ENCODE measurements at regions not wholly inside any gene's neighbourhood (a gene's known extent, or its start where the extent isn't known, plus 50 kb on each side); places are given as distances from the start of the nearest gene placed in this dataset.

DNA sequence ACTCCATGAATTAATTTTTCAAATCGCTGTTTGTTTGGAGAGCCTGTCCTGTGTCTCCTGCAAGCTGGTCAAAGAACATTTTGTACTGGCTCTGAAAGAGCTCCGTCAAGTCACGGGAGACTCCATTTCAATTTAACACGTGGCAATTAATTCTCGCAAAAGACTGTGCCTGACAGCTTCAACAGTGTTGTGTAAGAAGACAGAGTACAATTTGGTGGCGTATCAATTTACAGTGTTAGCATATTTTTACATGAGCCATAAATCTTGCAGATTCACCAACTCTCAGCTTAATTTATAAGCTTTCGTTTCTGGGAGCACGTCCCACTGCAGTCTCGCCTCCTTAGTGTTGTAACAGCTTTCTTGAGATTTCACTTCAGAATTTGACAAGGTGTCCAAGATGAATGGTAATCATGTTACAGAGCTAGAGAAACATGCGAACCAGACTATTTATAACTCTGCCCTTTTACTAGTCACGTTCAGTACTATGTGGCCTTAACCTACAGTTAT is 70.8 kb downstream of the RWDD4 start:
- Histone ChIP-seq H3K9me1 (ENCODE audit: control insufficient read depth, insufficient read depth, low read length) (no peaks in the 10 kb centered on the region), H3K4me3 (no peak overlapping the region), H2AFZ (ENCODE audit: low read depth, low read length) (0 out of 2 replicates have a peak overlapping the region, but pooled peaks have one; percentile 57), H3K79me2 (ENCODE audit: control insufficient read depth, insufficient read depth, low read length) (no peaks in the 10 kb centered on the region), H3K27ac (ENCODE audit: extremely low read depth, low read depth, low read length) (no peak overlapping the region), H3K27me3 (ENCODE audit: control insufficient read depth in 2 of 2, insufficient read depth in 2 of 2, low read length in 2 of 2) (no peaks in the 10 kb centered on the region; a peak in 1 of 5 replicates), H3K36me3 (ENCODE audit: control insufficient read depth, insufficient read depth, low read length) (no peaks in the 10 kb centered on the region), H3K9me3 (replicated peaks; ENCODE audit: control insufficient read depth, insufficient read depth, low read depth, low read length) (no peaks in the 10 kb centered on the region), H3K4me1 (replicated peaks in 1 of 2; ENCODE audit: control insufficient read depth in 2 of 2, insufficient read depth in 2 of 2, low read length in 2 of 2) (no peaks in the 10 kb centered on the region), H3K9ac (ENCODE audit: insufficient read depth in 1 of 2, low read depth in 2 of 2, low read length in 2 of 2) (no peak overlapping the region), H4K20me1 (replicated peaks; ENCODE audit: control insufficient read depth, insufficient read depth, low read length) (no peaks in the 10 kb centered on the region), H3K4me2 (ENCODE audit: insufficient read depth, low read length) (no peak overlapping the region)
- ATAC-seq (no peak), FAIRE-seq (no peak), DNase-seq (ENCODE audit: extremely low read depth in 1 of 4, low spot score in 3 of 4) (no peak)
- no TSS peak for BruUV-seq (replicated peaks)
- intact Hi-C loops (cut with micrococcal nuclease) = no loop called here
- in situ Hi-C loops (cut with MboI) = no loop called here
- POLR2A ChIA-PET = interaction anchor here (0.7 to 1.4 kb wide), 3 partner anchors 12 to 17 kb away, joined by 3 to 4 read pairs (median 4); no protein-coding TSS in a partner anchor
- WGBS (ENCODE audit: insufficient coverage, low coverage, missing lambda C conversion rate) = 41% methylated on average over 11 of the region's 11 CpGs
- CTCF ChIA-PET (ENCODE audit: low intra/inter-chr PET ratio) = no interaction called here
- TF ChIP-seq CEBPB (tag; IDR thresholded peaks at IDR 0.05) (peak; percentile 73; the same call in 1 of the 2 replicates), MEIS2 (IDR thresholded peaks at IDR 0.05; ENCODE audit: partially characterized antibody) (peak; percentile 86), SMARCA4 (IDR thresholded peaks at IDR 0.05) (no peak), GATA2 (CRISPR knock-in tag; IDR thresholded peaks at IDR 0.05) (no peak), CEBPG (CRISPR knock-in tag; IDR thresholded peaks at IDR 0.05) (no peak), CEBPG (tag; conservative IDR thresholded peaks at IDR 0.05 in 1 of 2, IDR thresholded peaks at IDR 0.05 in 1 of 2) (peak in 1 of 2 experiments; percentile 24; a peak in 1 of 4 replicates)
- TF ChIP-seq, protein P1, sequence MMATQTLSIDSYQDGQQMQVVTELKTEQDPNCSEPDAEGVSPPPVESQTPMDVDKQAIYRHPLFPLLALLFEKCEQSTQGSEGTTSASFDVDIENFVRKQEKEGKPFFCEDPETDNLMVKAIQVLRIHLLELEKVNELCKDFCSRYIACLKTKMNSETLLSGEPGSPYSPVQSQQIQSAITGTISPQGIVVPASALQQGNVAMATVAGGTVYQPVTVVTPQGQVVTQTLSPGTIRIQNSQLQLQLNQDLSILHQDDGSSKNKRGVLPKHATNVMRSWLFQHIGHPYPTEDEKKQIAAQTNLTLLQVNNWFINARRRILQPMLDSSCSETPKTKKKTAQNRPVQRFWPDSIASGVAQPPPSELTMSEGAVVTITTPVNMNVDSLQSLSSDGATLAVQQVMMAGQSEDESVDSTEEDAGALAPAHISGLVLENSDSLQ (IDR thresholded peaks at IDR 0.05) = 0 out of 2 replicates have a peak, but pooled peaks have one; percentile 24
- TF ChIP-seq, protein P2, sequence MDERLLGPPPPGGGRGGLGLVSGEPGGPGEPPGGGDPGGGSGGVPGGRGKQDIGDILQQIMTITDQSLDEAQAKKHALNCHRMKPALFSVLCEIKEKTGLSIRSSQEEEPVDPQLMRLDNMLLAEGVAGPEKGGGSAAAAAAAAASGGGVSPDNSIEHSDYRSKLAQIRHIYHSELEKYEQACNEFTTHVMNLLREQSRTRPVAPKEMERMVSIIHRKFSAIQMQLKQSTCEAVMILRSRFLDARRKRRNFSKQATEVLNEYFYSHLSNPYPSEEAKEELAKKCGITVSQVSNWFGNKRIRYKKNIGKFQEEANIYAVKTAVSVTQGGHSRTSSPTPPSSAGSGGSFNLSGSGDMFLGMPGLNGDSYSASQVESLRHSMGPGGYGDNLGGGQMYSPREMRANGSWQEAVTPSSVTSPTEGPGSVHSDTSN (CRISPR knock-in tag; IDR thresholded peaks at IDR 0.05; ENCODE audit: low read depth) = no peak
- TF ChIP-seq, protein P2 (tag; conservative IDR thresholded peaks at IDR 0.05; ENCODE audit: low read depth) = peak; percentile 98
